ENCODE measurements at regions not wholly inside any gene's neighbourhood (a gene's known extent, or its start where the extent isn't known, plus 50 kb on each side); places are given as distances from the start of the nearest gene placed in this dataset.

GRCh38 chr17:36825113-36825512, 112.2 kb upstream of the LHX1 start:
- Histone ChIP-seq H3K27ac (no peak overlapping the region), H3K4me3 (no peak overlapping the region), H3K4me1 (ENCODE audit: insufficient read depth) (no peaks in the 10 kb centered on the region), H3K36me3 (no peaks in the 10 kb centered on the region), H3K9me3 (no peaks in the 10 kb centered on the region), H3K27me3 (no peaks in the 10 kb centered on the region)
- WGBS, 3 donors: 85 to 89% (median 88%) methylated on average over 2 of the region's 2 CpGs
- intact Hi-C loops (cut with DNase I): no loop called here
- TF ChIP-seq POLR2A (IDR thresholded peaks at IDR 0.05) (no peak), EP300 (IDR thresholded peaks at IDR 0.05) (no peak), CTCF (IDR thresholded peaks at IDR 0.05) (no peak)
- no peak for DNase-seq

GRCh38 chr17:36825521-36825920, 111.8 kb upstream of the LHX1 start:
- WGBS, 3 donors: 50 to 59% (median 56%) methylated on average over 8 of the region's 8 CpGs
- no peaks in the 10 kb centered on the region for H3K4me1 ChIP-seq (ENCODE audit: insufficient read depth)
- H3K4me3 ChIP-seq: no peak overlapping the region
- intact Hi-C loops (cut with DNase I): no loop called here
- no peaks in the 10 kb centered on the region for H3K36me3 ChIP-seq
- no peak overlapping the region for H3K27ac ChIP-seq
- no peak for DNase-seq
- TF ChIP-seq CTCF (IDR thresholded peaks at IDR 0.05) (no peak), POLR2A (IDR thresholded peaks at IDR 0.05) (no peak), EP300 (IDR thresholded peaks at IDR 0.05) (no peak)
- H3K27me3 ChIP-seq: no peaks in the 10 kb centered on the region
- no peaks in the 10 kb centered on the region for H3K9me3 ChIP-seq

- no peak for DNase-seq
- intact Hi-C loops (cut with DNase I): no loop called here
- no peak for TF ChIP-seq POLR2A (IDR thresholded peaks at IDR 0.05)
- TF ChIP-seq CTCF (IDR thresholded peaks at IDR 0.05): no peak
- TF ChIP-seq EP300 (IDR thresholded peaks at IDR 0.05): no peak
Measured at GRCh38 chr17:36825951-36826350, 111.3 kb upstream of the LHX1 start.

DNA sequence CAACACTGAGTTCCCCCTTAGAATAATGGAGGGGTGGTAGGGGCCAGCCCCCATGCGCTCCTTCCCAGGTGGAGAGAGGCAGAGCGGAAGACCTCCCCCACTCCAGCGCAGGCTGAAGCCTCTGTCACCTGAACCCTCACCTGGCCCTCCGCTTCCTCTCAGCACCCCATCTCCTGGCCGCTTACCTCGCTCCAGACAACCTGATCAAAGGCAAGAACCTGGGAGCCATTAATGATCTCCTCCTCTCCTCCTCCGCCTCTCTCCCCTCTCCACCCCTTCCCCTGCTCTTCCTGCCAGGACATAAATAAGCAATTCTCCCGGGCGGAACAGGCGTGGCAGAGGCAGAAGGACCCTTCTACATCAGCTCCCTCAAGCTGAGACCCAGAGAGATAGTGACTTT, 110.2 kb upstream of the LHX1 start:
- H3K4me1 ChIP-seq (ENCODE audit: insufficient read depth): no peaks in the 10 kb centered on the region
- 15 to 27% (median 24%) methylated on average over 10 of the region's 10 CpGs for WGBS, 3 donors
- H3K27me3 ChIP-seq: no peaks in the 10 kb centered on the region
- H3K4me3 ChIP-seq: no peak overlapping the region
- intact Hi-C loops (cut with DNase I): no loop called here
- no peak for DNase-seq
- H3K9me3 ChIP-seq: no peaks in the 10 kb centered on the region
- no peak overlapping the region for H3K27ac ChIP-seq
- TF ChIP-seq EP300 (IDR thresholded peaks at IDR 0.05): no peak
- no peaks in the 10 kb centered on the region for H3K36me3 ChIP-seq

More at GRCh38 chr17:36825951-36826350, 111.3 kb upstream of the LHX1 start:
- no peak overlapping the region for H3K4me3 ChIP-seq
- no peaks in the 10 kb centered on the region for H3K27me3 ChIP-seq
- no peaks in the 10 kb centered on the region for H3K4me1 ChIP-seq (ENCODE audit: insufficient read depth)
- no peaks in the 10 kb centered on the region for H3K36me3 ChIP-seq
- H3K9me3 ChIP-seq: no peaks in the 10 kb centered on the region
- 42 to 55% (median 52%) methylated on average over 9 of the region's 9 CpGs for WGBS, 3 donors
- no peak overlapping the region for H3K27ac ChIP-seq

DNA sequence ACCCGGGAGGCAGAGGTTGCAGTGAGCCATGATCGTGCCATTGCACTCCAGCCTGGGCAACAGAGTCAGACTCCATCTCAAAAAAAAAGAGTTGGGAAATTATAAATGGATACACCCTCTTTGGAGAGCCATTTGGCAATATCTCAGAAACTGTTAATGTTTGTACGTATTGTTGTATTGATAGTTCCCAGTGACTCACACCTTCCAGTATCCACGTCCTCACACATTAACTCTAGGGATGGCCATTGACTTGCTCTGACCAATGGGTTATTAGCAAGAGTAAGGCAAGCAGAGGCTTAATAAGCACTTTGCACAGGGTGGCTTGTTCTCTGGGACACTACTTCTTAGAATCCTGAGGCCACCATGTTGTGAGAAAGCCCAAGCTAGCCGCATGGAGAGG, 107.6 kb upstream of the LHX1 start:
- 68 to 78% (median 76%) methylated on average over 5 of the region's 5 CpGs for WGBS, 3 donors
- TF ChIP-seq POLR2A (IDR thresholded peaks at IDR 0.05) (no peak), CTCF (IDR thresholded peaks at IDR 0.05) (no peak), EP300 (IDR thresholded peaks at IDR 0.05) (no peak)
- Histone ChIP-seq H3K4me1 (ENCODE audit: insufficient read depth) (no peaks in the 10 kb centered on the region), H3K27ac (no peak overlapping the region), H3K36me3 (no peaks in the 10 kb centered on the region), H3K9me3 (peaks cover 0 to 4% of the 10 kb centered on the region in 2 donors), H3K4me3 (no peak overlapping the region), H3K27me3 (no peaks in the 10 kb centered on the region)
- no peak for DNase-seq
- intact Hi-C loops (cut with DNase I): no loop called here
